GM18505 (cell line): ENCODE measurements at regions not wholly inside any gene's neighbourhood (a gene's known extent, or its start where the extent isn't known, plus 50 kb on each side); places are given as distances from the start of the nearest gene placed in this dataset.

Source experiments
- ATAC-seq: cut with Tn5 transposase; IDR thresholded peaks from one replicate; pipeline ENCODE4 v1.9.1; 2021; ENCODE audit not compliant: unreplicated experiment
- POLR2A ChIP-seq: IDR thresholded peaks from 4 replicates; pipeline ENCODE4 v1.6.1; 2011; ENCODE audit warnings: borderline replicate concordance; ENCODE audit not compliant: insufficient read depth, insufficient read length; ENCODE audit errors: extremely low read depth

DNA sequence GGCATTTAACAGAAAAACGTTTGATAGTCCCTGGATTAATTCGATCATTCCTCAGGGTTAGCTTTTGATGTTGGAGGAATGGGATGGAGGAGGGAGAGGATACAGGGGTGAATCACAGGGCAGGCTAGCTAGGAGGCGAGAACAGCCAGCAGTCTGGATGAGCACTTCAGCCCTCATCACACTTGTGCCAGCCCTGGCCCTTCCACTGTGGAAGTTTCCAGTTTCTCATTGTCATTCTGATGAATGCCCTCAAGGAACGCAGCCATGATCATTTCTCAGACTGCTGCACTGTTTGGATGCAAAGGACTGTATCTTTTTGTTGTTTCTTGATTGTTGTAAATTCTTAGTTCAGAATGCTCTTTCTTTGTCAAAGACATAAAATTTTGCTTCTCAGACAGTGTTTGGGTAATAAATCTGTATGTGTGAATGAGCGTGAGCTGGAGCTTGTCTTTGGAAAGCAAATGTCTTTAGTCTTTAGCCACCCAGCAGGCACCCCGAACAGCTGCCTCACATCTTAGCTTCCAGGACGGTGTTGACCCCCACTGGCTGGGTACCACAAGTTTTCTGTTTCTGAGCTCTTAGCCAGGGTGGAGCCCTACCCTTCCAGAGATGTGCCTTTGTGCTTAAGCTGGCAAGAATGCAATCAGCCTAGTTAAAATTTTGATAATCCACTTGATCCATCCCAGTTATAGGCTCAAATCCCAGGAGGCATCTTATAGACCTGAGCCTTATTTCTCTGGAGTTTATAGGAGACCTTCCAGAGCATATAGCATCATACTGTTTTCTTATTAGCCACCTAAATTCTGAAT lies 121.1 kb downstream of the PDCD6IP start:
- ATAC-seq, result no peak
- no peak for TF ChIP-seq POLR2A

DNA sequence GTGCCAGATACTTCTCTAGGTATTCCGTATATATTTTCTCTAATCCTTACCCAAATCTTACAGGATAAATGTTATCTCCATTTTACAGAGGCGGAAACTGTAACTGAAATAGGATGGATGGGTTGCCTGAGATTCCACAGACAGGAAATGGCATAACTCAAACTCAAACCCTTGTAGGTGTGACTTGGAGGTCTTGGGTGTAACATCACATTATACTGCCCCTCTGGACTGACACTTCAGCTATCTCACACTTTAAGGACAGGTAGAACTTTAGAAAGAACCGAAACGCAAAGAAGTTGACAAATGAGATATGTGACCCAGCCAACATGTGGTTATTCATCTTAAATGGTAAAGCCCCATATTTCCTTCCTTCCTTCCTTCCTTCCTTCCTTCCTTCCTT lies 122.1 kb downstream of the PDCD6IP start:
- ATAC-seq, result no peak
- TF ChIP-seq POLR2A, result no peak

DNA sequence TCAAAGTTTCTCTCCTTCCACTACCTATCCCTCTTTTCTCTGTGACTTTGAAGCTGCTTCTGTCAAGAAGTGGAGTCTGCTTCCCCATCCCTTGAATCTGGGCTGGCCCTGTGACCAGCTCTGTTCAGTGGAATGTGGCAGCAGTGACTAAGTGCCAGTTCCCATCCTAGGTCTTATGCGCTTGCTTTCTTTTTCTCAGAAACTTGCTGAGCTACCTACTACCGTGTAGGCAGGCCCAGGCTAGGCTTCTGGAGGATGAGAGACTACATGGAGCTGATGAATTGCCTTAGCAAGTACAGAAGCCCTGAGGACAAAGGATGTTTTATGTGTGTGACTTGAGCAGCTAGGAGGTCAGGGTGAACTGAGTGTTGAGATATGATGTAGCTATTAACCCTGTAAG lies 123.2 kb downstream of the PDCD6IP start:
- ATAC-seq, result no peak
- TF ChIP-seq POLR2A, result no peak

DNA sequence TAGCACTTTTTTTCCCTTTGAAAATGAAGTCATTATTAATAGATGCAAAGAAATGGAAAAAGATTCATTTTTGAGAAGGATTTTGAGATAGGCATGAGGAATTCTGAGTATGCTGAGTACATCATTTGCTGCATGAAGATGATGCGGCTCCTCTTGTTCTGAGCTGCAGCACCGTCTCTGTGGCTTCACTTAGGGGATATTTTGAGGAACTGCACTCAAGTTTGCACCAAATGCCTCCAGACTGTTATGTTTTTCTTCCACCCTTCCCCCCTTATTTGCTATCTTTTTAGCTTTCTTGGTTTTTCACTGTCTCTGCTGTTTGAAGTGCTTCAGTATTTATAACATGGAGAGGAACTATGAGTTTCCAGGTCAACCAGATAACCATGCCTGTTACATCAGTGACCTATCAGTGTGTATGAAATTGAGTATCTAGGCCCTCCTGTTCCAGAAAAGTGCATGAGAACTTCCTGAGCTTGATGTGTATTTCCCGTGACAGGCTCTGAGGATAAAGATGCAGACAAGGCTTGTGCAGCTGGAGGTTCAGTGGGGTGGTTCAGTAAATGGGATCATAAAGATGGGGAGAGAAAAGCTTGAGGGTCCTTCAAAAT lies 128.7 kb downstream of the PDCD6IP start:
- no peak for TF ChIP-seq POLR2A
- no peak for ATAC-seq

DNA sequence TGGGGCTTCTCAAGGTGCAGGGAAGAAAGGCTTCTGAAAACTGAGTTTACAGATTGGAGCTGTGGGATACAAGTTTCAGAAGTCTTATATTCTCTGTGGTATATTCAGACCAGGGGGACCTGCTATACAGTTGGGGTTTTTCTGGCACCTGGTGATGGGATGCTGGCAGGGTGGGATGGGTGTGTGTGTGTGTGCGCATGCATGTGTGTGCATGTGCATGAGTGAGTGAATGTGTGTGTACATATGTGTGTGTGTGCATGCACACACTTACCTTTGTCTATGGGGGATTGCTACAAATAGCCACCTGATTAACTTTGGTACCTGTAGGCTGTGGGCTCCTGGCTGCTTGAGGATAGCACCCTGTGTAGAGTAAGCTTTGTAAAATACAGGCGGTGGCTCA lies 131.4 kb downstream of the PDCD6IP start:
- ATAC-seq, result no peak
- no peak for TF ChIP-seq POLR2A

DNA sequence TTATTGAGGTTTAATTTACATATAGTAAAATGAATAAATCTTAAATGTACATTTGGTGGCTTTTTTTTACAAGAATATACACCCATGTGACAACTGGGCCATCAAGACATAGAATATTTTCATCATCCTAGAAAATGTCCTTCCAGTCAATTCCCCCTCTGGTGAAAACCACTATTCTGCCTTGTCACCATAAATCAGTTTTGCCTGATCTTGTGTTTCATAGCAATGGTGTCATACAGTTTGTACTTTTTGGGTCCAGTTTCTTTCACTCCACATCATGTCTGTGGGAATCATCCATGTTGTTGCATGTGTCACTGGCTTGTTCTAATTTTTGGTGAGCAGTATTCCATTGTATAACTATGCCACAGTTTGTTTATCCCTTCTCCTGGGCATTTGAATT lies 133.1 kb downstream of the PDCD6IP start:
- TF ChIP-seq POLR2A, result no peak
- ATAC-seq, result no peak

DNA sequence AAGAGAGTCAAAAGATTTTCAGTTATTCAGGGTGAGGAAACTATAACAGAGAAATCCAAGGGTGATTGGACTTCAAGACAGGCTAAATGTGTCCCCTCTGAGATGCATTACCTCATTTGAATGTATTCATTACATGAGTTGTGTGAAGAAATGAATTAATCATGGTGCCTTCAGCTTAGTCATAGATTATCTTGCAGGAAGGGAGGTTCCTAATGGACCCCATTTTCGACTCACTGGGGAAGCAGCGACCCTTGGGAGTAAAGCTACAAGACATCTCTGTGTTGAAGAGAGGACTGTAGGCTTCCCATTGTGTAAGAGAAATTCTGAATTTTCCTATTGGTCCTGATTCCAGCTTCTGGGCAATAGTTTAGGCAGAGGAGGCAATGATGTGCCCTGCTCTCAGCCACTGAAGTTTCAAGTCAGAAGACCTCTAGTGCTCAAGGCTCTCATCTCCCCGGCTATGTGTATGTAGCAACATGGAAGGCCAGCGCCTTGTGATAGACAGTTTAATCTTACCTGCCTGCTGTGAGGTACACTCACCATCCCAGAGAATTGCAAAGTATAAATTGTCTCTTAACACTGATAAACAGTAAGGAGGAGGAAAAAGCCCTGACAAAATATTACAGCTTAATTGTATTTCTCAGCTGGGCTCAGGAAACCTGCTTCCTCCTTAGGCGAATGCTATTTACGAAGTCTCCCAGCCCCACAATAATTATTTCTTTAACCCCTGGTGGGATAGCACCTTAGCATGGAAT lies 133.8 kb downstream of the PDCD6IP start:
- no peak for TF ChIP-seq POLR2A

DNA sequence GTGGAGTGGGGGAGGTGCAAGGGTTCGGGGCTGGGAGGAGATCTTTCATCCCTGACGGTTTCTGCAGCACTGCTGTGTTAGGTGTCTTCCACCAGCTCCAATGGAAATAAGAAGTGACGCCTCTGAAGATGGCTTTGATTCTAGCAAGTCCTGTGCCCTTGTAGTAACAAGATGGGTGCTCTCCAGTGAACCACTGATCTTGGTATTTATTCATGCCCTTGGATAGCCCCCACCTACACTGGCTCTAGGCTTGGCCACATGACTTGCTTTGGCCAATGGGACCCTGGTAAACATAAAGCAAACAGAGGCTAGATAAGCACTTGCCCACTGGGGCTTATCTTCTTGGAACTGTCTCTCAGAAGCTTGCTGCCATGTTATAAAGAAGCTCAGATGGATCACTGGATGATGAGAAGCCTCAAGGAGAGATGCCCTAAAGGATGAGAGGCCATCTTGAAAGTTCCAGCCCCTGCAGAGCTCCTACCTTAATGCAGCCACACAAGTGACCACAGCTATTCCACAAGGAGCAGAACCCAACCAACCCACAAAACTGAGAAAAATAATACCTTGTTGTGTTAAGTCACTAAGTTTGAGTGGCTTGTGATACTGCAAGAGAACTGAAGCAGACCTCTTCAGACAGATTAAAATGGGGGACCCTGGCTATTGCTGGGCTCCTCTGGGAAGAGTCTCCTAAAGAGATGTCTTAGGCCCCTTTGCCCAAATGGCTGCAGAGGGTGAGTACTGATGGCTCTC lies 137.9 kb downstream of the PDCD6IP start:
- no peak for TF ChIP-seq POLR2A
- no peak for ATAC-seq

More for the DNA sequence above, 133.8 kb downstream of the PDCD6IP start:
- no peak for ATAC-seq

DNA sequence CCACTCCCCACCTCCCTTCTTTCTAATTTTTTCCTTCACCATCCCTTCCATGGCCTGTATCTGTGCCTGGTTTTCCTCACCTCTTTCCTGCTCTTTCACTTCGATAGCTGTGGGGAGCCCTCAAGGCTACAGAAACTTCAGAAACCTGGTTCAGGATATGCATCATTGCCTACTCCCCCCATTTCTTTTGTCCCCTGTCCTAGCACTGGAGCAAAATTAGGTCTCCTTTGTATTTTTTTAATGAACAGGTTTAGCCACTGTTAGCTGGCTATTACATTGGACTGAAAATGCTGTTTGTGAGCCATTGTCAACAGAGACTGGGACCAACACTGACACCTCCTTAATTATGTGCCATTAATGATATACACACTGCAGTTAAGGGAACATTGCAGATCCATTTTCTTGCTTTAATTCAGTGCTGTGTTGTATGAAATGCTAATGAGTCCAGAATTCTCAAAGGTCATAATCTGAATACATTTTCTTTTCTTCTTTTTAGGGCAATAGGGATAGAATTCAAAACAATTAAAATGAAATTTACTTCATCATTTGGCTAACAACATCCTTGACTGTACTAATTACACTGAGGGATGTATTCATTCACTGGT lies 138.6 kb downstream of the PDCD6IP start:
- no peak for ATAC-seq
- TF ChIP-seq POLR2A, result no peak

DNA sequence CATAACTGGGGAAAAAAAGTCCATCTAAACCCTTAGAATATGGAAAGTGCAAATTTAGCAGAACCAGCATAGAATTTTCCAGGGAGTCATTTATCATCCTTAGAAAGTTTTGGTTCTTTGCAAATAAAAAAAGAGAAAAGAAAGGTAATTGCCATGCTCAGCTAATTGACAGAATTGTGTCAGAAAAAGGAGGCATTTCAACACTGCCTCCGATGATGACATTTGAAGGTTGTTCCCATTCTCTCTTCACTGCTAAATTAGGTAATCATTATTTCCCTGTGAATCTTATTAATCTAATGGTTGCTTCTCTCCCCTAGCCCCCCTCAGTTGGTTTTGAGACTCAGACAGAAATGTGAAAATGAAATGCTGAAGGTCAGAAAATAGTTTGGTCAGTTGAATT lies 139.2 kb downstream of the PDCD6IP start:
- ATAC-seq, result no peak
- TF ChIP-seq POLR2A, result no peak

DNA sequence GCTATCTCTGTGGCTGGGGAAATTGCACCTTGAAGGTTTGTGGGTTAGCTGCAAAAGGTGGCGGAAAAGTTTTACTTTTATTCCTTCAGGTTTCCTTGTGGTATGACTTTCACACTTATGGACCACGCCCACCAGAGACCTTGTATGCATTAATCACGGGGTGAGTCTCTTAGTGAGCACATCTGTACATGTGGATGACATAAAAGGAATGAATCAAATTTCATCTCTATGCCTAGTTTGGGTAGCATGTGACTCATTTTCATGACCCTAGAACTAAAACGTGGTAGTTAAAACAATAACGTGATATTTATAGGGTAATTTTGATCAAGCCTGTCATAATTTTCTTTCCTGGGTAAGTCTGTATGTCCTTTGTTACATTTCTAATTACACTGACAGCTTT lies 141.7 kb downstream of the PDCD6IP start:
- TF ChIP-seq POLR2A, result no peak
- no peak for ATAC-seq

DNA sequence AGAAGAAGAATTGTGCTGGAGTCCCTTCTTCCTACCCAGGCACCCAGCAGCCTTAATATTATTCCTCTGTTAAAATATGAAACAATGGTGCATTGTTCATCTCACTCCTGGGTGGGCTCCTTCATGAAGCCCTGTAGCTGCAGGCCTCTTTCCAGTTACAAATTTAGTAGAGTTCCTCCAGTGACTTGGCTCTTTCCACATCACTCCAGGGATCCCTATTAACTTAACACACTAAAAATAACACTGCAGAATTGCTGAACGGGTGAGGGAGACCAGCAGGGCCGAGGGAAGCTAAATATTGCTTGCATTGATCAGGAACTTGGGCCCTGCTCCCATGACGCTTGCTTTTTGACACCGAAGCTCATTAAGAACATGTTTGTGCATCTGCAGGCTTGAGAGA lies 142.3 kb downstream of the PDCD6IP start:
- no peak for ATAC-seq
- no peak for TF ChIP-seq POLR2A

DNA sequence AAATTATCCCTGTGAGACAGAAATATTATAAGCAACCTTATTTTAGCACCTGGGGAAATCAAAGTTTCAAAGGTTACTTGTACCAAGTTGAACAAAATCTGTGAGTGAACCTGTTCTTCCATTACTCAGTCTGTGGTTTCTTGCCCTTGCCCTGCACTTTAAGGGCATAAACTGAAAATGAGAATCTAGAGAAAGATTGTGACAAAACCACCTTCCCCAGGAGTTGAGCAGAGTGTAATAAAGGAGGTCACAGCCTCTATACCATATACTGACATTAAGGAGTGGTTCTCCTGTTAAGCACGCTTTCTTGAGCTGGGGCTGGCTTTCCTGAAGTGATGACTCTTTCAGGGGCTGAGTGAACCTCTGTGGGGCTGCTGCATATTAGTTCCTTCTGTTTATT lies 143.4 kb downstream of the PDCD6IP start:
- TF ChIP-seq POLR2A, result no peak
- ATAC-seq, result no peak
